ENCODE measurements at regions not wholly inside any gene's neighbourhood (a gene's known extent, or its start where the extent isn't known, plus 50 kb on each side); places are given as distances from the start of the nearest gene placed in this dataset.

DNA sequence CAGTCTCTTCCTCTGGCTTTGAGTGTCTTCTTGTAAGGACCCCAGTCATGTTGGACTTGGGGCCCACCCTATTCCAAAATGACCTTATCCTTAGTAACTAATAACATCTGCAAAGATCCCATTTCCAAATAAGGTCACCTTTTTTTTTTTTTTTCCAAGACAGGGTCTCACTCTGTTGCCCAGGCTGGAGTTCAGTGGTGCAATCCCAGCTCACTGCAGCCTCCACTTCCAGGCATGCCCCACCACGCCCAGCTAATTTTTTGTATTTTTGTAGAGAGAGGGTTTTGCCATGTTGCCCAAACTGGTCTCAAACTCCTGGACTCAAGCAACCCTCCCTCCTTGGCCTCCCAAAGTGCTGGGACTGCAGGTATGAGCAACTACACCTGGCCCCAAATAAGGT lies 118.8 kb upstream of the GSE1 start:
- TF ChIP-seq CTCF (IDR thresholded peaks at IDR 0.05) (no peak), POLR2AphosphoS5 (IDR thresholded peaks at IDR 0.05; ENCODE audit: low read depth, low read length) (no peak)
